ENCODE measurements at regions not wholly inside any gene's neighbourhood (a gene's known extent, or its start where the extent isn't known, plus 50 kb on each side); places are given as distances from the start of the nearest gene placed in this dataset.

DNA sequence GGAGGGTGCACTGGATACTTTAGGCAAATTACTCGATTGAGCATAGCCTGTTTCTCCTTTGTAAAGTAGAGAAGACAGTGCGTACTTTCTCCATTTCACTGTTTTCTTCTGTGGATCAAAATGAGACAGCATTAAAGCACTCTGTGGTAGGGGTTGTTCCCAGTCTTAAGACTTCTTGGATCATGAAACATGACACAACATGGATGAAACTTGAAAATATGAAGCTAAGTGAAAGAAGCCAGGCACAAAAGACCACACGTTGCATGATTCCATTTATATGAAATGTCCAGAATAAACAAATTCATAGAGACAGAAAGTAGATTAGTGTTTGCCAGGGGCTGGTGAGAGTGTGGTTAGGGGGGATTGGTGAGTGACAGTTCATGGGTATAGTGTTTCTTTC lies 61.8 kb upstream of the MED9 start:
- H3K9me3 ChIP-seq (ENCODE audit: low read length), result no peaks in the 10 kb centered on the region
- in situ Hi-C loops (cut with HindIII; ENCODE audit: extremely low pct_ligation_motif_present, low pct_unique_long_range_greater_than_20kb) (loop anchor here (5.0 kb wide), 1 partner anchor 58 kb away; no protein-coding TSS in a partner anchor), intact Hi-C loops (cut with micrococcal nuclease; ENCODE audit: unreplicated experiment) (no loop called here)
- ChIA-PET CTCF (ENCODE audit: low intra/inter-chr PET ratio, low total read pairs) (no interaction called here), POLR2A (interaction anchor here (3.8 kb wide), 1 partner anchor 81 kb away, joined by 16 read pairs; the partner anchor contains the start of gene RASD1)
- no peaks in the 10 kb centered on the region for H3K36me3 ChIP-seq (replicated peaks in 1 of 2; ENCODE audit: control insufficient read depth in 1 of 2, insufficient read depth in 2 of 2, low read length in 2 of 2)
- H3K4me3 ChIP-seq (replicated peaks in 1 of 3; ENCODE audit: insufficient read depth in 1 of 3, low read depth in 2 of 3, low read length in 3 of 3), result no peak overlapping the region
- H3K27me3 ChIP-seq (ENCODE audit: control insufficient read depth in 1 of 2, insufficient read depth in 2 of 2, low read length in 2 of 2), result no peaks in the 10 kb centered on the region
- H3K9ac ChIP-seq (ENCODE audit: insufficient read depth, low read depth, low read length), result no peak overlapping the region
- H3K4me2 ChIP-seq (ENCODE audit: low read depth, low read length), result no peak overlapping the region
- FAIRE-seq, result no peak
- peaks cover 45% of the 10 kb centered on the region for H3K4me1 ChIP-seq (ENCODE audit: insufficient read depth, low read length)
- H4K20me1 ChIP-seq (ENCODE audit: insufficient read depth, low read length), result no peaks in the 10 kb centered on the region
- WGBS (ENCODE audit: low lambda C conversion rate), result 89% methylated on average over 3 of the region's 3 CpGs
- TF ChIP-seq STAT5B (CRISPR knock-in tag; IDR thresholded peaks at IDR 0.05) (no peak), ZNF264 (CRISPR knock-in tag; IDR thresholded peaks at IDR 0.05) (no peak), ZNF143 (CRISPR knock-in tag; IDR thresholded peaks at IDR 0.05) (no peak), FOXK2 (IDR thresholded peaks at IDR 0.05) (no peak), ZSCAN25 (CRISPR knock-in tag; IDR thresholded peaks at IDR 0.05) (no peak), ZNF724P (CRISPR knock-in tag; IDR thresholded peaks at IDR 0.05; ENCODE audit: borderline replicate concordance) (no peak), MLLT10 (CRISPR knock-in tag; IDR thresholded peaks at IDR 0.05) (no peak), PAX8 (CRISPR knock-in tag; IDR thresholded peaks at IDR 0.05; ENCODE audit: borderline replicate concordance) (no peak)
- TF ChIP-seq, protein P1, sequence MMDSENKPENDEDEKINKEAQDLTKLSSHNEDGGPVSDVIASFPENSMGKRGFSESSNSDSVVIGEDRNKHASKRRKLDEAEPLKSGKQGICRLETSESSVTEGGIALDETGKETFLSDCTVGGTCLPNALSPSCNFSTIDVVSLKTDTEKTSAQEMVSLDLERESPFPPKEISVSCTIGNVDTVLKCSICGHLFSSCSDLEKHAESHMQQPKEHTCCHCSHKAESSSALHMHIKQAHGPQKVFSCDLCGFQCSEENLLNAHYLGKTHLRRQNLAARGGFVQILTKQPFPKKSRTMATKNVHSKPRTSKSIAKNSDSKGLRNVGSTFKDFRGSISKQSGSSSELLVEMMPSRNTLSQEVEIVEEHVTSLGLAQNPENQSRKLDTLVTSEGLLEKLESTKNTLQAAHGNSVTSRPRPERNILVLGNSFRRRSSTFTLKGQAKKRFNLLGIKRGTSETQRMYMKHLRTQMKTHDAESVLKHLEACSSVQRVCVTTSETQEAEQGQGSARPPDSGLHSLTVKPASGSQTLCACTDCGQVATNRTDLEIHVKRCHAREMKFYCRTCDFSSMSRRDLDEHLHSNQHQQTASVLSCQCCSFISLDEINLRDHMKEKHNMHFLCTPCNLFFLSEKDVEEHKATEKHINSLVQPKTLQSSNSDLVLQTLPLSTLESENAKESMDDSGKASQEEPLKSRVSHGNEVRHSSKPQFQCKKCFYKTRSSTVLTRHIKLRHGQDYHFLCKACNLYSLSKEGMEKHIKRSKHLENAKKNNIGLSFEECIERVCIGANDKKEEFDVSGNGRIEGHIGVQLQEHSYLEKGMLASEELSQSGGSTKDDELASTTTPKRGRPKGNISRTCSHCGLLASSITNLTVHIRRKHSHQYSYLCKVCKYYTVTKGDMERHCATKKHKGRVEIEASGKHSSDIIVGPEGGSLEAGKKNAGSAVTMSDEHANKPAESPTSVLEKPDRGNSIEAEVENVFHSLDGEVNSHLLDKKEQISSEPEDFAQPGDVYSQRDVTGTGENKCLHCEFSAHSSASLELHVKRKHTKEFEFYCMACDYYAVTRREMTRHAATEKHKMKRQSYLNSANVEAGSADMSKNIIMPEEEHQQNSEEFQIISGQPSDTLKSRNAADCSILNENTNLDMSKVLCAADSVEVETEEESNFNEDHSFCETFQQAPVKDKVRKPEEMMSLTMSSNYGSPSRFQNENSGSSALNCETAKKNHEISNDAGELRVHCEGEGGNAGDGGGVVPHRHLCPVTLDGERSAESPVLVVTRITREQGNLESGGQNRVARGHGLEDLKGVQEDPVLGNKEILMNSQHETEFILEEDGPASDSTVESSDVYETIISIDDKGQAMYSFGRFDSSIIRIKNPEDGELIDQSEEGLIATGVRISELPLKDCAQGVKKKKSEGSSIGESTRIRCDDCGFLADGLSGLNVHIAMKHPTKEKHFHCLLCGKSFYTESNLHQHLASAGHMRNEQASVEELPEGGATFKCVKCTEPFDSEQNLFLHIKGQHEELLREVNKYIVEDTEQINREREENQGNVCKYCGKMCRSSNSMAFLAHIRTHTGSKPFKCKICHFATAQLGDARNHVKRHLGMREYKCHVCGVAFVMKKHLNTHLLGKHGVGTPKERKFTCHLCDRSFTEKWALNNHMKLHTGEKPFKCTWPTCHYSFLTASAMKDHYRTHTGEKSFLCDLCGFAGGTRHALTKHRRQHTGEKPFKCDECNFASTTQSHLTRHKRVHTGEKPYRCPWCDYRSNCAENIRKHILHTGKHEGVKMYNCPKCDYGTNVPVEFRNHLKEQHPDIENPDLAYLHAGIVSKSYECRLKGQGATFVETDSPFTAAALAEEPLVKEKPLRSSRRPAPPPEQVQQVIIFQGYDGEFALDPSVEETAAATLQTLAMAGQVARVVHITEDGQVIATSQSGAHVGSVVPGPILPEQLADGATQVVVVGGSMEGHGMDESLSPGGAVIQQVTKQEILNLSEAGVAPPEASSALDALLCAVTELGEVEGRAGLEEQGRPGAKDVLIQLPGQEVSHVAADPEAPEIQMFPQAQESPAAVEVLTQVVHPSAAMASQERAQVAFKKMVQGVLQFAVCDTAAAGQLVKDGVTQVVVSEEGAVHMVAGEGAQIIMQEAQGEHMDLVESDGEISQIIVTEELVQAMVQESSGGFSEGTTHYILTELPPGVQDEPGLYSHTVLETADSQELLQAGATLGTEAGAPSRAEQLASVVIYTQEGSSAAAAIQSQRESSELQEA (CRISPR knock-in tag; IDR thresholded peaks at IDR 0.05; ENCODE audit: not compliant biosample characterization), result no peak
- TF ChIP-seq, protein P2, sequence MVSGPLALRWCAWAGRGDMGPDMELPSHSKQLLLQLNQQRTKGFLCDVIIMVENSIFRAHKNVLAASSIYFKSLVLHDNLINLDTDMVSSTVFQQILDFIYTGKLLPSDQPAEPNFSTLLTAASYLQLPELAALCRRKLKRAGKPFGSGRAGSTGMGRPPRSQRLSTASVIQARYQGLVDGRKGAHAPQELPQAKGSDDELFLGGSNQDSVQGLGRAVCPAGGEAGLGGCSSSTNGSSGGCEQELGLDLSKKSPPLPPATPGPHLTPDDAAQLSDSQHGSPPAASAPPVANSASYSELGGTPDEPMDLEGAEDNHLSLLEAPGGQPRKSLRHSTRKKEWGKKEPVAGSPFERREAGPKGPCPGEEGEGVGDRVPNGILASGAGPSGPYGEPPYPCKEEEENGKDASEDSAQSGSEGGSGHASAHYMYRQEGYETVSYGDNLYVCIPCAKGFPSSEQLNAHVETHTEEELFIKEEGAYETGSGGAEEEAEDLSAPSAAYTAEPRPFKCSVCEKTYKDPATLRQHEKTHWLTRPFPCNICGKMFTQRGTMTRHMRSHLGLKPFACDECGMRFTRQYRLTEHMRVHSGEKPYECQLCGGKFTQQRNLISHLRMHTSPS (CRISPR knock-in tag; IDR thresholded peaks at IDR 0.05; ENCODE audit: low read depth), result no peak
- DNase-seq (ENCODE audit: low spot score), result no peak
- no peaks in the 10 kb centered on the region for H3K79me2 ChIP-seq (ENCODE audit: insufficient read depth, low read length)
- no TSS peak for BruUV-seq (replicated peaks)
- ATAC-seq, result no peak
- no peak overlapping the region for H3K27ac ChIP-seq (ENCODE audit: extremely low read length, insufficient read depth, low read length)
- no peak overlapping the region for H2AFZ ChIP-seq (ENCODE audit: low read length)
